ENCODE measurements at regions not wholly inside any gene's neighbourhood (a gene's known extent, or its start where the extent isn't known, plus 50 kb on each side); places are given as distances from the start of the nearest gene placed in this dataset.
"Not testable (repeated sequence)": the region's sequence is repeated elsewhere in the genome, so short reads cannot be mapped to it uniquely, and the experiment has no call there.

DNA sequence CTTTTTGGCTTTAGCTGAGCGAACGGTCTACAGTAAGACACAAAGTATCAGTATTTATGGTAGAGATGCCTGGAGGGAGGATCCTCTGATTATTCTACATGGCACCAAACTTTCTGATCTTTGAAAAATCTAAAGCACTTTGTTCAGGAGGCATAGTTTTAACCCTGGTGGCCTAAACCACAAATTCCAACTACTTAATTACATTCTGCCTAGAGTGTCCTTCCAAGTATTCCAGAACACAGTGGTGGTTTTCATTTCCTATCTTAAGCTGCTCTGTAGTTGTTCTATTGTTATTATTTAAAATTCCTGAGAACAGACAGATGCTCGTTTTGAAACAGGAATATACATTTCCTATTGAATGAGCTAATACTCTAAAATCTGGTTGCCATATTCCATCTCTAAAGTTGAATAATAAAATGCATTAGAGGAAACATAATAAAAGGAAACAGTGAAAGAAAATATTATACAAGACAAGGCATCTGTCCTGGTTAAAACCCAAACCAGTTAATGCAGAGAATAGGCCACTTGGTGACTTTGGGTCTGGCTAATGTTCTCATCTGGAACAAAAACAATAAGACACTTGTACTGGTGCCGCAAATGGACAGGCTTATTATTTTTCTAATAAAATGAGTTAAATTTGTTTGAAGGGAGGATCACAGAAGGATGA is 657.4 kb downstream of the SPRY1 start:
- no peak for ATAC-seq (ENCODE audit: poor library complexity)
- intact Hi-C loops (cut with DNase I), result no loop called here
- no peak for DNase-seq

DNA sequence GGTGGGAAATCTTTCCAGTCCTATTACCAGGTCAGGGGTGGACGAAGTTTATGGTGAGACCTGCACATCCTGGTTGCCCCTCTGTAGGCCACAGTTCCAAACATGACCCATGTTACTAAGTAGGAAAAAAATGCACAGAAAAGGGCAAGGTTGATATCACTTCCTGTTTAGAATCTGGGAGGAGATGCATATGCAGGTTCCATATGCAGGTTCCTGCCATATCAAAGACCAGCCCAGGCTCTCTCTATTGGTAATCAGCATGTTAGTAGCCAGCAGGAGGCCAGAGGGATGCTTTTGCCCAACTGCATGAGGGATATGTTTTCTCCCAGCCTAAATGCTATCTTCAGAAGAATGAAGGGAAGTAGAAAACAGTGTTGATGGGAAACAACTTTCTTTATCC is 657.2 kb downstream of the ANKRD50 start:
- no peak for DNase-seq
- no peak for ATAC-seq (ENCODE audit: poor library complexity)
- intact Hi-C loops (cut with DNase I), result no loop called here

GRCh38 chr4:124055896-124056295 is 656.6 kb downstream of the ANKRD50 start:
- ATAC-seq (ENCODE audit: poor library complexity) (no peak), DNase-seq (no peak)
- intact Hi-C loops (cut with DNase I), result no loop called here

DNA sequence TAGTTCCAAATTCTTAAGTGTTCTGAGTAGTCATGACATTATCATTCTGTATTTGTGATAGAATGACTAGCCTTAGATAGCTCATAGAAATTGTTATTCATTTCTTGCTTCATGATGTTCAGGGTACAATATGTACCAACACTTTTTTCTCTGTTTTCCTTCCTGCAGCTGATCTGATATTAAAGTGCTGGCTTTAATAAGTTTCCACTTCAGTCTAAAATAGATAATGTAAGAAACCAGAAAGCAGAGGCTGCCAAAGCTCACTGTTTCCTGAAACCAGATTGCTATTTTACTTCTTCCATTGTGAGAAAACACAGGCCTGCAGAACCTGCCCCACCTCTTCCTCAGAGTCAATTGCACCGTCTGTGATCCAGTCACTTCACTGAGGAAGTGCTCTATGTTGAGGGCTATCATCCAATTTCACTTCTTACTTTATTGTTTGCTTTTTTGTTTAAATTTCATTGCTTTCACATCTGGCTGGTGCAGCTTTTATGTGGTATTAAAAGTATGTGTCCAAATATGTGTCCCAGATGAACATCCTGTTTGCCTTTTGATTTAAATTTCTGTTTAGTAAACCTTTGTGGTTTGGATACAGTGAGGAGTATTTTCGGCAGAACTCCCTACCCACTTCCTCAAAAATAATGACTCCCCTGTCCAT is 652.1 kb downstream of the ANKRD50 start:
- intact Hi-C loops (cut with DNase I), result no loop called here
- DNase-seq (peak; percentile 45), ATAC-seq (ENCODE audit: poor library complexity) (peak; percentile 92)

DNA sequence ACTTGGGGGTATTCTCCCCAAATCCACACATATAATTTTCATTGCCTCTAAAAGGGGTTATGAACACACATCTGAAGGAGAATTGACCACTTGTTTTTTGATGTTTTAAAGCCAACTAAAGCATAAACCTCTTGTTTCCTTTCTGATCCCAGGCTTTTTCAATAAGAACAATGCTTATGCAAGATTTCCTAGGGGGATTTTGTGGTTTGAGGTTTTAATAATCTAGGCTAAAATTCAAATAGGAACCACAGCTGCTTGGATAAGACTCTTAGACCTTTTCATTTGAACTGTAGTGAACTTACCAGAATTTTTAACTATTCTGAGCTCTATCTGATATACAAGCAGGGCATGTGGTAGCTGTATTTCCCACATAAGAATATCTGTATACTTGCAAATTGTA is 651.1 kb downstream of the ANKRD50 start:
- no peak for DNase-seq
- ATAC-seq (ENCODE audit: poor library complexity), result peak; percentile 66
- intact Hi-C loops (cut with DNase I), result no loop called here

DNA sequence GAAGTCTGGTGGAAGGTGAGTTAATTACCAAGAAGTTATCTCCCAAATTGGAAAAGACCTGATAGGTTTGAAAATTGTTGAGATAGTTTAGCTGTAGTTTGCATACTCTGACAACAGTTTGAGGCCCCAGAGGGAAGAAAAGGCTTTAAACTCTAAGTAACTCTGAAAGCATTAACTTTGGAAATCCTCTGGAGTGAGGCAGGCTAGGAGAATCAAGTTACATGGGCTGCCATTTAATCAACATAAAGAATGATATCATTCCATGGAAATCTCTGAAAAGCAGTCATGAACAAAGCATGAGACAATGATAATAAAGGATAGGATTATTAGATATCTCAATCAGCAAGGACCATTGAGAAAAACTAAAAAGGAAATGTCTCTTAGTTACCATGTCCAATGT is 647.1 kb downstream of the ANKRD50 start:
- intact Hi-C loops (cut with DNase I), result no loop called here
- DNase-seq (no peak), ATAC-seq (ENCODE audit: poor library complexity) (no peak)

- DNase-seq (no peak), ATAC-seq (ENCODE audit: poor library complexity) (no peak)
- intact Hi-C loops (cut with DNase I), result no loop called here
Measured at GRCh38 chr4:124065936-124066335, 646.6 kb downstream of the ANKRD50 start.

DNA sequence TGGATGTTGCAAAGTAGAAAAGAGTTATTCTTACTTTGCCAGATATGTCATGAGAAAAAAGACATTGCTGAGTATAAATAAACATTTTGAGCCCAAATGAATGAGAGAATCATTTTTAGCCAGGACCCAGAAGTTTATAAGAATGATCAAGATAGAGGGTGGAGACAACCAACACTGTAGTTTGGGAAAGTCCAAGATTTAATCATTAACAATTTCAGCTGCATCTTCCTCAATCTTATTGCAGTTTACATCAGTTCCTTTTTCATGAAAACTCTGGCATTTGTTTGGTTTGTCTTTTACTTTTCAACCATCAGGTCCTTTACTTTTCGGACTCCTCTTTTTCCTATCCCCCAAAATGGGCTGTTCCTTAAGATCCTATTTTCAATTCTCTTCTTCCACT is 645.9 kb downstream of the ANKRD50 start:
- DNase-seq (no peak), ATAC-seq (ENCODE audit: poor library complexity) (no peak)
- intact Hi-C loops (cut with DNase I), result no loop called here

DNA sequence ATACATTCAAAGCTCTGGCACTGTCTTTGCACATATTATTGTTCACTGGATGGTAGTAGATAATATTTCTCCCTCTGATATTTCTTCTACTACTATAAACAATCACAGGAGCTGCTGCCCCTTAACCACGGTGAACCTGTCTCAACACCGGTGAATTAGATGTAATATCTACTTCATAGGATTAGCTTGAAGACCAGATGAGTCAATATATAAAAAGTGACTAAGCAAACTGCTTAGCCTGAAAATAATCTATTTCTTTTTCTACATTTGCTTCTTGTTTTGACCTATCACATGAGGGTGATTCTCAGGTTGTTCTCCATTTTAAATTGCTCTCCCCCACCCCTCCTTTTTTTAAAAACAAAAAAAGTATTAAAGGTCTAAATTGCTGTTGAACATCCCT is 645.5 kb downstream of the ANKRD50 start:
- ATAC-seq (ENCODE audit: poor library complexity), result no peak
- intact Hi-C loops (cut with DNase I), result no loop called here
- no peak for DNase-seq

DNA sequence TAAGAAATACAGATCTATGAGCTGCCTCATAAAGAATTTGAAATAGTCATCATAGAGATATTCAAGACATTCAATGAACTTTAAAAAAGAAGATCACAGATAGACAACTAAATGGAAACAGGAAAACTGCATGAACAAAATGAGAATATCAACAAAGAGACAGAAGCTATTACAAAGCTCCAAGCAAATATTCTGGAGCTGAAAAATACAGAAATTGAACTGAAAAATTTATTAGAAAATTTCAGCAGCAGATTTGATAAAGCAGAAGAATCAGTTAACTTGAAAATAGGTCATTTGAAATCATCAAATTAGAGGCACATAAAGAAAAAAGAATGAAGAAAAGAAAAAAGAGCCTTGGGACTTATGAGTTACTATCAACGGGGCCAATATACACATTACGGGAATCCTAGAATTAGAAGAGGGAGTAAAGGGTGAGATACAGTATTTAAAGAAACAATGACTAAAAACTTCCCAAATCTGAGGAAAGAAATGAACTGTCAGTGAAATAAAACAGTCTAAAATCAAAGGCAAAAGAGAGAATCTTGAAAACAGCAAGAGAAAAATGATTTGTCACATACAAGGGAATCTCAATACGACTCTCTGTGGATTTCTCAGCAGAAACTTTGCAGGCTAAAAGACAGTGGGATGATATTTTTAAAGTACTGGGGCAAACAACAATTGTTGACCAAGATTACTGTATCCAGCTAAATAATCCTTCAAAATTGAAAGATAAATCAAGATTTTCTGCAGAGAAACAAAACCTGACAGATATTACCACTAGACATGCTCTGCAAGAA is 641.6 kb downstream of the ANKRD50 start:
- ATAC-seq (ENCODE audit: poor library complexity), result no peak
- no peak for DNase-seq
- intact Hi-C loops (cut with DNase I), result no loop called here

GRCh38 chr4:124075276-124075675 is 637.3 kb downstream of the ANKRD50 start:
- intact Hi-C loops (cut with DNase I); ATAC-seq (ENCODE audit: poor library complexity); DNase-seq: not testable (repeated sequence)

DNA sequence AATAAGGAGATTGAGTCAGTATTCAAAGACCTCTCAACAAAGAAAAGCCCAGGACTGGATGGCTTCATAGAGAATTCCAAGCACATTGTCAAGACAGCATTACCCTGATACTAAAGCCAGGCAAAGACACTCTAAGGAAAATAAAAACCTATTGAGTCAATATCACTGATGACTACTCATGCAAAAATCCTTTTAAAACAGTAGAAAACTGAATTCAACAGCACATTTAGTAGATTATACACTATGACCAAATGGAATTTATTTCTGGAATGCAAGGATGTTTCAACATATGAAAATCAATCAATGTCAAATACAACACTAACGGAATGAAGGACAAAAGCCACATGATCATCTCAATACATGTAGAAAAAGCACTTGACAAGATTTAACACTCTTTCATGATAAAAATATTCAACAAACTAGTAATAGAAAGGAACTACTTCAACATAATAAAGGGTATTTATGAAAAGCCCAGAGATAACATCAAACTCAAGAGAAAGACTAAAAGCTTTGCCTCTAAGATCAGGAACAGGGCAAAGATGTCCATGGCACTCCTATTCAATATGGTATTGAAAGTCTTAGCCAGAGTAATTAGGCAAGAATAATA is 633.3 kb downstream of the ANKRD50 start:
- DNase-seq (no peak), ATAC-seq (ENCODE audit: poor library complexity) (no peak)
- intact Hi-C loops (cut with DNase I), result no loop called here

- ATAC-seq (ENCODE audit: poor library complexity) (no peak), DNase-seq (no peak)
- intact Hi-C loops (cut with DNase I), result no loop called here
Measured at GRCh38 chr4:124083711-124084110, 628.8 kb downstream of the ANKRD50 start.

DNA sequence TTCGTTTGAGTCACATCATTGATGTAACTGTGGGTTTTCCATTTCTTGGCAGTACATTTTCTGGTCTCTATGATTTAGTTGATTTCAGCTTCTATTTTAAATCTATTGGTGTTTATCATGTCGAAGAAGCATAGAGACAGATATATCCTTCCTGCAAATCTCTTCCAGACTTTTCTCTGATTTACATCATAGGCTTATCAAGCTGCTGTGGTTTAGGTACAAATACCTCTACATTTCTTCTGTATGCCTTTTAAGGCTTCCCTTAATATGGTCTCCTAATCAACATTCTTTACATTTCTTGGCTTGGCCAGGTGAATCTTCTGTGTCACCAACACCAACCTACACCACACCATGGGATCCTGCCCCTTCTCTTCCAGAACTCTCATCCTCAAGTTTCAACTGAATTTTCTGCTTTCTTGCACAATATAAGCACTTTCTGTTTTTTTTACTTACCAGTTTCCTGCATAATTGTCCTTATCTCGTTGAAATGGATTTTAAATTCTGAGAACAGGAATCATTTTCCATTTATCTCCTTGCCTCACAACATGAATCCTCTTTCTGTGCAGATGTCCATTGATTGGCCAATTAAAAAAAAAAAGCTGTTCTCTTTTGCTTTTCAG is 626.9 kb downstream of the ANKRD50 start:
- ATAC-seq (ENCODE audit: poor library complexity) (no peak), DNase-seq (no peak)
- intact Hi-C loops (cut with DNase I), result no loop called here

DNA sequence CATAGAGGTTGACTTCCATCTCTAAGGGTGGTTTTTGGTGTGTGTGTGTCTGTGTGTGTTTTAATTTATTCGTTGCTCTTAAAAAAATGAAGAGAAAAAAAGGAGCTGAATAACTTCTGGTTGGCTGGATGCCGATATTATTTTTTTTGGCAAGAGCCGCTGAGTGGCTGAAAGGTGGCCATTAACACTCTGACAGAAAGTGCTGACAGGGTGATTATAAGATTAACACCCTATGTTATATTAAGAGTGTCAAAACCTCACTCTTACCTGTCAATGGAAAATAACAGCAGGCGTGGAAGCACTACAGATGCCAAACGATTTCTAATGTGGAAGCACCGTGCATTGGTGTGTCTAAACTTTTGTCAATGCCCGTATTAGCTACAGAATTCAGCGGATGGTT is 622.5 kb downstream of the ANKRD50 start:
- no peak for DNase-seq
- peak; percentile 45 for ATAC-seq (ENCODE audit: poor library complexity)
- intact Hi-C loops (cut with DNase I), result no loop called here

DNA sequence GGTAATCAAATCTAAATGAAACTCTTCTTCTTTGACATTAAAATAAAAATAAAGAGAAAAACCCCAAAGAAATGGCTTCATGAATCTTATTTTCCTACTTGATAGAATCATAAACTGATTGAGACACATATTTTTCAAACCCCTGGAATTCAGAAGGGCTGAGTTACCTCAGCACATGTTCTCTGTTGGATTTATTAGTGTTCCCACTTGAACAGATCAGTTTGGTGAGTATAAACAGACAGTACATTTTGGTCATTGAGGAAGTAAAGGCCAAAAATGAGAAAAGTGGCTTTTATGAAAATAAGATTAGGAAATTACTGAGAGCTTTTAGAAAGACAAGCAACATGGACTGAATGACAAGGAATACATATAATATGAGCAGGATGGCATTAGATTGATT is 620.4 kb downstream of the ANKRD50 start:
- ATAC-seq (ENCODE audit: poor library complexity) (peak; percentile 12), DNase-seq (no peak)
- intact Hi-C loops (cut with DNase I), result no loop called here

- intact Hi-C loops (cut with DNase I), result no loop called here
- ATAC-seq (ENCODE audit: poor library complexity) (peak; percentile 20), DNase-seq (no peak)
Measured at GRCh38 chr4:124092541-124092984, 620.0 kb downstream of the ANKRD50 start.

DNA sequence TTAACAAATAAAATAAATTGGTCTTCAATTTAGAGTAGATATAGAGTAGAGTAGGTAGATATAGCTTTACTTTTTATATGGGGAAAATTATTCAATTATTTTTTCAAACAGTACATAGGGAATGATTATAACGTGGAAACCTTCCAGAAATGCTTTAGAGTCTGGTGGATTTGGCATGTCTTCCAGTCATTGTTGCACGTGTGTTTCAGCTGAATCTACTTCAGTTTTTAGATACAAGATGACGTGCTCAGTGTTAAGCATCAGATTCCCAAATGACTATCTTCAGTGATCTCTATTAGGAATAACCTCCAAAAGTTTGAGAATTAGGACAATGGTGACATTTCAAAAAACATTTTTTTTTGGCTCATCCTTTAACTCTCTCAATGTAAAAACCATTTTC is 616.9 kb downstream of the ANKRD50 start:
- DNase-seq, result no peak
- ATAC-seq (ENCODE audit: poor library complexity), result no peak
- intact Hi-C loops (cut with DNase I), result no loop called here

DNA sequence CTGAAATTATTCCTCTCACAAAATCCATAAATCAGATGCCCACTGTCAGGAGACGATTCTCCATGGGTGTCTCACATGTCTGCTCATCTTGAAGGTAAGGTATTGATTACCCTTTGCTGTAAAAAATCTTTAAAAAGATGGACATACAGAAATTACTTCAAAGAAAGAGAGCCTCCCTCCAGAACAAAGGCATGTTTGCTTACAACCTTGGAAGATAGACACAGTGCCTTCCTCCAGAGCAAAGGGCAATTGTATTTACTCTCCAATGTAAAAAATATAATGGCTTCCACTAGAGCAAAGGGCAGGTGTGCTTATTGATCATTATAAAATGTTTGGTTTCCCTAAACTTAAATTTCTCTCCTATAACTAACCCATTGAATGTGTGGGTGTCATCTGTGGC is 616.2 kb downstream of the ANKRD50 start:
- intact Hi-C loops (cut with DNase I), result no loop called here
- DNase-seq, result no peak
- ATAC-seq (ENCODE audit: poor library complexity), result no peak

Data from Right ventricle myocardium superior (tissue), 1 donor.